ENCODE measurements at regions not wholly inside any gene's neighbourhood (a gene's known extent, or its start where the extent isn't known, plus 50 kb on each side); places are given as distances from the start of the nearest gene placed in this dataset.

DNA sequence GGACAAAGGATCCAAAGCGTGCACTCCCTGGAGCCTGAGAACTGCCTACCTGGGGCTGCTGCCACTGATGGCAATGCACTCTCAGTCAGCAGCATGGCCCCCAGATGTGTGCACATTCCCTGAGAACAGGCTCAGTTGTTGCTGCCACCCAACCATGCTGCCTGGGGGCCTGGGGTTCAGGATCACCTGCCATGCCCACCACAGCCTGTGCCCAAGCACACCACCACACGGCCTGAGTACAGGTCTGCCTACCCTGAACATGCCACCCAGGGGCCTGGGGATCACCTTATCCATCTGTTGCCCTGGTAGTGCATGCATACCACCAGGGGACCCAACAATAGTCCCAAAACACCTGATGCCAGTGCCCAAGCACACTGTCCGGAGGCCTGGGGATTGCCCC is 1174.5 kb downstream of the SORCS1 start:
- ChIA-PET POLR2A (no interaction called here), CTCF (no interaction called here)
- no peak for DNase-seq (ENCODE audit: extremely low spot score)
- no peak for TF ChIP-seq L3MBTL2 (conservative IDR thresholded peaks at IDR 0.05)
- TF ChIP-seq CTBP1 (IDR thresholded peaks at IDR 0.05; ENCODE audit: borderline replicate concordance): no peak
- TF ChIP-seq ELF4 (IDR thresholded peaks at IDR 0.05): no peak
- TF ChIP-seq, protein P1, sequence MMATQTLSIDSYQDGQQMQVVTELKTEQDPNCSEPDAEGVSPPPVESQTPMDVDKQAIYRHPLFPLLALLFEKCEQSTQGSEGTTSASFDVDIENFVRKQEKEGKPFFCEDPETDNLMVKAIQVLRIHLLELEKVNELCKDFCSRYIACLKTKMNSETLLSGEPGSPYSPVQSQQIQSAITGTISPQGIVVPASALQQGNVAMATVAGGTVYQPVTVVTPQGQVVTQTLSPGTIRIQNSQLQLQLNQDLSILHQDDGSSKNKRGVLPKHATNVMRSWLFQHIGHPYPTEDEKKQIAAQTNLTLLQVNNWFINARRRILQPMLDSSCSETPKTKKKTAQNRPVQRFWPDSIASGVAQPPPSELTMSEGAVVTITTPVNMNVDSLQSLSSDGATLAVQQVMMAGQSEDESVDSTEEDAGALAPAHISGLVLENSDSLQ (IDR thresholded peaks at IDR 0.05): no peak
- no peak for TF ChIP-seq ZNF384 (IDR thresholded peaks at IDR 0.05)
- TF ChIP-seq SP1 (IDR thresholded peaks at IDR 0.05): no peak
- no peak for TF ChIP-seq NFRKB (IDR thresholded peaks at IDR 0.05)
- no peak for TF ChIP-seq FOXK2 (IDR thresholded peaks at IDR 0.05)
- no peak for TF ChIP-seq HDGF (IDR thresholded peaks at IDR 0.05; ENCODE audit: borderline replicate concordance)
- no peak for TF ChIP-seq FOXM1 (IDR thresholded peaks at IDR 0.05; ENCODE audit: borderline replicate concordance)
- no peak for TF ChIP-seq LEF1 (IDR thresholded peaks at IDR 0.05; ENCODE audit: borderline replicate concordance)
- no peak for TF ChIP-seq ARNT (IDR thresholded peaks at IDR 0.05)
- no peak for TF ChIP-seq BHLHE40 (IDR thresholded peaks at IDR 0.05; ENCODE audit: borderline replicate concordance)

DNA sequence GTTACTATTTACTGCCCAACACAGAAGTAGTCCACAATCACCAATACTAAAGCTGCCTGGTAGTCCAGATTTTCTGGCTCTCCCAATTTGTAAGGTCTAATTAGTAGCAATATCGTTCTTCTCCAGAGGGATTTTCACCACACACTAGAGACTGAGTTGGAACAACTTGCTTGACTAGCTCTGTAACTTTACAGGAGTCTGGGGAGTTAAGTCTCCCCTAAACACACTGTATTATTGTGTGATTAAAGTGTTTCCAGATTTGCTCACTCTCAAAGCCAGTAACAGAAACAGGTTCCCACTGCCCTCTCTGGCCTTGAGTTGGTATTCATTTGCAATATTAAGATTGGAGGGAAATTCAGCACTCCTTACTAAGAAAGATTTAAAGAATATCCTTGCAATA is 1175.7 kb downstream of the SORCS1 start:
- ChIA-PET CTCF (no interaction called here), POLR2A (no interaction called here)
- no peak for DNase-seq (ENCODE audit: extremely low spot score)
- no peak for TF ChIP-seq TARDBP (IDR thresholded peaks at IDR 0.05)
- no peak for TF ChIP-seq SP1 (IDR thresholded peaks at IDR 0.05)
- TF ChIP-seq, protein P1 (IDR thresholded peaks at IDR 0.05): no peak
- TF ChIP-seq FOXA1 (IDR thresholded peaks at IDR 0.05): no peak
- TF ChIP-seq L3MBTL2 (conservative IDR thresholded peaks at IDR 0.05): no peak
- no peak for TF ChIP-seq HDGF (IDR thresholded peaks at IDR 0.05; ENCODE audit: borderline replicate concordance)

DNA sequence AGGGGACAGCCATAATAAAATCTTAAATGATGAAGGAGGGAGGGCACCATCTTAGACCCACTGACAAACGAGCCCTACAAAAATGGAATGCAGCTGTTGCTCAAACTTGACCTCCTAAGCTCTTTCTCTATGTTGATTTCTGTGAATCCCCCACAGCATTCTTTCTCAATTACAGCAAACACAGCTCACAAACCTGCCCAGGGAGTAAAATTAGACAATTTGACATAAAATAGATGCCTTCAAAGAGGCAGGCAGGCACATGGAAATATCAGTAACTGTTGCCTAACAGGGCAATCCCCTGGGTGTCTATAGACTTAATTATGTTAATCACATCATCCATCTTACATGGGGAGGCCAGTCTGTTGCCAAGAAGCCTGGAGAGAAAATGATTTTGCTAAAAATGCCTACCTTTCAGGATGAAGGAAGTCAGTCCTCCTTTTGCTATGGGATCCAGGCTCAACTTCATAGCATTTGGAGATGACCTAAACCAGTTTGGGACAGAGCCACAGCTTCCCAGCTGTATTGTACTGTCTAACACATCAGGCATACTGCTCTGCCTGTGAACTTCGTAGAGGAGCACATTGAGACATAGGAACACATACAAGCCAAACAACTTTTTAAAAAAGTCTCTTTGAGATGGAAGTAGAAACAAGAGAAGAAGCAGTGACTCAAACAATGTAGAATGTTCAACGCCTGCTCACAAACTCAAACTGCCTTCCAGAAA is 1177.4 kb downstream of the SORCS1 start:
- TF ChIP-seq SUZ12 (IDR thresholded peaks at IDR 0.05): no peak
- TF ChIP-seq ZNF384 (IDR thresholded peaks at IDR 0.05): no peak
- TF ChIP-seq FOXK2 (IDR thresholded peaks at IDR 0.05): no peak
- TF ChIP-seq ARNT (IDR thresholded peaks at IDR 0.05): no peak
- TF ChIP-seq SP1 (IDR thresholded peaks at IDR 0.05): no peak
- TF ChIP-seq LEF1 (IDR thresholded peaks at IDR 0.05; ENCODE audit: borderline replicate concordance): no peak
- TF ChIP-seq NFRKB (IDR thresholded peaks at IDR 0.05): no peak
- CTCF ChIA-PET: interaction anchor here (1.6 kb wide), 1 partner anchor 13 kb away, joined by 3 read pairs; no protein-coding TSS in a partner anchor
- POLR2A ChIA-PET: no interaction called here
- no peak for DNase-seq (ENCODE audit: extremely low spot score)

DNA sequence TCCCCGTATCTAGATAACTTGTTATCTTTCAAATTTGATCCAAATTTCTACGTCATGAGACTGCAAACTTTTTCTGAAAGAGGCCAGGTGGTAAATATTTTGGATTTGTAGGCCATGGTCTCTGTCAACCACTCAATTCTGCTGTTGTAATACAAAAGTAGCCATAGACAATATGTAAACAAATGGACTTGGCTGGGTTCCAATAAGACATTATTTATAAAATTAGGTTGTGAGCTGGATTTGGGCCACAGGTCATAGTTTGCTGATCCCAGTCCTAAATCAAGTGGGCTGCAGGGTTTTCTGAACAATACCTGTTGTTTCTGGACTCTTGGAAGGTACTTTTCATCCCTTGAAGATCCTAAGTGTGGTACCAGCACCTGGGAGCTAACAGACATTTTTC is 1178.0 kb downstream of the SORCS1 start:
- no peak for DNase-seq (ENCODE audit: extremely low spot score)
- TF ChIP-seq LEF1 (IDR thresholded peaks at IDR 0.05; ENCODE audit: borderline replicate concordance) (no peak), FOXK2 (IDR thresholded peaks at IDR 0.05) (no peak), CTBP1 (IDR thresholded peaks at IDR 0.05; ENCODE audit: borderline replicate concordance) (no peak), ELF4 (IDR thresholded peaks at IDR 0.05) (no peak), TARDBP (IDR thresholded peaks at IDR 0.05) (no peak), ZNF384 (IDR thresholded peaks at IDR 0.05) (no peak), FOXA1 (IDR thresholded peaks at IDR 0.05) (no peak), BHLHE40 (IDR thresholded peaks at IDR 0.05; ENCODE audit: borderline replicate concordance) (no peak), FOXM1 (IDR thresholded peaks at IDR 0.05; ENCODE audit: borderline replicate concordance) (no peak), HDGF (IDR thresholded peaks at IDR 0.05; ENCODE audit: borderline replicate concordance) (no peak)
- POLR2A ChIA-PET: no interaction called here
- CTCF ChIA-PET: interaction anchor here (1.6 kb wide), 1 partner anchor 12 kb away, joined by 3 read pairs; no protein-coding TSS in a partner anchor

DNA sequence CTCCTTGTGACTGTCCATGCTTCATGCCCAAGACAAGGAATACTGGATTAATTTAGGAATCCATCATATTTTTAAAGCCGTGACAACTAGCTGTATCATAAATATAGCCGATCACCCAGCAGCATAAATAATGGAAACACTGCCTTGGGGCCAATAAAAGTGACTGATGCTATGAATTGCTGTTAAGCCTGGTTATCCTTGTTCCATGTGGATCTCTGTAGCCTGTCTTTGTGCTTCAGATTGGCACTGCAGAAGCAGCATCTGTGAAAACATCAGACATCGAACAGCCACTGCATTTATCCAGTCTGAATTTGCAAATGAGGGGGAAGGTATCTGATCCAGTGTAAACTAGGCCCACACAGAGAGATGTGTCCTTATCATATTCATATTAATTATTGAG is 1181.8 kb downstream of the SORCS1 start:
- DNase-seq (ENCODE audit: extremely low spot score): no peak
- TF ChIP-seq HDGF (IDR thresholded peaks at IDR 0.05; ENCODE audit: borderline replicate concordance) (no peak), NFRKB (IDR thresholded peaks at IDR 0.05) (no peak), L3MBTL2 (conservative IDR thresholded peaks at IDR 0.05) (no peak), SUZ12 (IDR thresholded peaks at IDR 0.05) (no peak), TARDBP (IDR thresholded peaks at IDR 0.05) (no peak), ELF4 (IDR thresholded peaks at IDR 0.05) (no peak), FOXM1 (IDR thresholded peaks at IDR 0.05; ENCODE audit: borderline replicate concordance) (no peak), FOXA1 (IDR thresholded peaks at IDR 0.05) (no peak), ZNF384 (IDR thresholded peaks at IDR 0.05) (no peak), FOXK2 (IDR thresholded peaks at IDR 0.05) (no peak), SP1 (IDR thresholded peaks at IDR 0.05) (no peak)
- TF ChIP-seq, protein P1 (IDR thresholded peaks at IDR 0.05): no peak
- ChIA-PET CTCF (no interaction called here), POLR2A (no interaction called here)

DNA sequence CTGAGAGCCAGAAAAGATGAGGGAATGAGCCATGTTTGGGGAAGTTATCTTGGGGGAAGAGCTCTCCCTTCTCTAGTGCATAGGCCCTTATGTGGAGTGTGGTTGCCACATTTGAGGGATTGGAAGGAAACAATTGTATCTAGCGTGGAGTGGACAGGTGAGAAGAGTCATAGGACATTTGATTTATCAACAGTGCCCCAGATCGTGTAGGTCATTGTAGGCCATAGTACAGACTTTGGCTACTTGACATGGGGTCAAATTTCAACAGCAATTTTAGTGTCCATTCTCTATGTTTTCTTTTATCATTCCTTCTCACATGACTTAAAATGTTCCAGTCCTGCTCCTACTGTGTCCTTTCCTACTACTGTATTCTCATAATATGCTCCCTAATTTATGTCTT is 1182.8 kb downstream of the SORCS1 start:
- ChIA-PET POLR2A (no interaction called here), CTCF (no interaction called here)
- no peak for TF ChIP-seq SUZ12 (IDR thresholded peaks at IDR 0.05)
- no peak for TF ChIP-seq NFRKB (IDR thresholded peaks at IDR 0.05)
- TF ChIP-seq ZNF384 (IDR thresholded peaks at IDR 0.05): no peak
- TF ChIP-seq TARDBP (IDR thresholded peaks at IDR 0.05): no peak
- no peak for TF ChIP-seq L3MBTL2 (conservative IDR thresholded peaks at IDR 0.05)
- TF ChIP-seq LEF1 (IDR thresholded peaks at IDR 0.05; ENCODE audit: borderline replicate concordance): no peak
- TF ChIP-seq BHLHE40 (IDR thresholded peaks at IDR 0.05; ENCODE audit: borderline replicate concordance): no peak
- no peak for TF ChIP-seq FOXA1 (IDR thresholded peaks at IDR 0.05)
- DNase-seq (ENCODE audit: extremely low spot score): no peak

Measured in HEK293T (cell line).